Activated B cell treated with CpG ODN at 0.5 μM for 24 hours (primary cell): ENCODE measurements at regions not wholly inside any gene's neighbourhood (a gene's known extent, or its start where the extent isn't known, plus 50 kb on each side); places are given as distances from the start of the nearest gene placed in this dataset.
A peak's percentile ranks its signal among the peaks of the same experiment; 100 is the strongest.
"Not testable (repeated sequence)": the region's sequence is repeated elsewhere in the genome, so short reads cannot be mapped to it uniquely, and the experiment has no call there.

Experiments used
- ATAC-seq: fragments of 200-7000 bp; cut with Tn5 transposase; one replicate; pipeline ENCODE4 v1.10.0; 2021; ENCODE audit warnings: low read depth, mild to moderate bottlenecking, moderate library complexity
- CTCF ChIA-PET: fragments of 350-600 bp; sonication (Branson Sonifier 250); formaldehyde crosslinking; loops from one replicate; lab custom pipeline; 2021; ENCODE audit warnings: antibody characterized with exemption; lab: Charles Lee
- POLR2A ChIA-PET: fragments of 350-600 bp; sonication (Branson Sonifier 250); formaldehyde crosslinking; loops from one replicate; lab custom pipeline; 2021; ENCODE audit warnings: antibody characterized with exemption; lab: Charles Lee
- DNase-seq: peaks from one replicate; pipeline ENCODE4 v3.0.0; 2022
- H3K27ac Mint-ChIP-seq: one replicate; pipeline ENCODE4 v1.8.0; 2020; ENCODE audit warnings: mixed read lengths
- H3K27me3 Mint-ChIP-seq: one replicate; pipeline ENCODE4 v1.8.0; 2021; ENCODE audit warnings: mixed read lengths
- H3K36me3 Mint-ChIP-seq: one replicate; pipeline ENCODE4 v1.8.0; 2021; ENCODE audit warnings: low read depth, mixed read lengths
- H3K4me1 Mint-ChIP-seq: one replicate; pipeline ENCODE4 v1.8.0; 2021; ENCODE audit warnings: mixed read lengths
- H3K4me3 Mint-ChIP-seq: one replicate; pipeline ENCODE4 v1.8.0; 2020; ENCODE audit warnings: mild to moderate bottlenecking, mixed read lengths
- H3K9me3 Mint-ChIP-seq: one replicate; pipeline ENCODE4 v1.8.0; 2020; ENCODE audit warnings: mixed read lengths
- CTCF ChIP-seq: fragments of 200-600 bp; IDR thresholded peaks from one replicate; pipeline ENCODE4 v1.8.0; 2022; ENCODE audit warnings: antibody characterized with exemption, mild to moderate bottlenecking
- intact Hi-C: fragments of 100-400 bp; cut with micrococcal nuclease; formaldehyde crosslinking; loops from one replicate; pipeline ENCODE4 v1.15.1; 2024

- ChIA-PET CTCF (no interaction called here), POLR2A (no interaction called here)
- no peak overlapping the region for H3K27ac Mint-ChIP-seq
- ATAC-seq (no peak), DNase-seq (no peak)
- no peak overlapping the region for H3K4me3 Mint-ChIP-seq
- H3K36me3 Mint-ChIP-seq, result no peaks in the 10 kb centered on the region
- no peak for TF ChIP-seq CTCF
- H3K4me1 Mint-ChIP-seq, result no peaks in the 10 kb centered on the region
- no peaks in the 10 kb centered on the region for H3K9me3 Mint-ChIP-seq
- H3K27me3 Mint-ChIP-seq, result peaks cover 33% of the 10 kb centered on the region
- intact Hi-C loops, result no loop called here
Observed at GRCh38 chr7:112946350-112946749, 140.3 kb downstream of the GPR85 start.

- TF ChIP-seq CTCF, result no peak
- H3K27me3 Mint-ChIP-seq, result peaks cover 26% of the 10 kb centered on the region
- ChIA-PET CTCF (no interaction called here), POLR2A (no interaction called here)
- H3K36me3 Mint-ChIP-seq, result peaks cover 3% of the 10 kb centered on the region
- H3K4me1 Mint-ChIP-seq, result peaks cover 12% of the 10 kb centered on the region
- intact Hi-C loops, result no loop called here
- H3K4me3 Mint-ChIP-seq, result no peak overlapping the region
- no peak for DNase-seq
- H3K9me3 Mint-ChIP-seq, result no peaks in the 10 kb centered on the region
- ATAC-seq, result no peak
- no peak overlapping the region for H3K27ac Mint-ChIP-seq
Observed at GRCh38 chr7:112945046-112945445, 141.6 kb downstream of the GPR85 start.

- intact Hi-C loops, result no loop called here
- DNase-seq, result no peak
- Mint-ChIP-seq H3K9me3 (no peaks in the 10 kb centered on the region), H3K4me3 (no peak overlapping the region), H3K27me3 (peaks cover 15% of the 10 kb centered on the region), H3K4me1 (peaks cover 26% of the 10 kb centered on the region), H3K27ac (no peak overlapping the region), H3K36me3 (peaks cover 11% of the 10 kb centered on the region)
- POLR2A ChIA-PET, result no interaction called here
- TF ChIP-seq CTCF, result no peak
- CTCF ChIA-PET, result no interaction called here
- no peak for ATAC-seq
Observed at GRCh38 chr7:112942981-112943380, 143.6 kb downstream of the GPR85 start.

GRCh38 chr7:112942125-112942524 is 144.5 kb downstream of the GPR85 start:
- peaks cover 13% of the 10 kb centered on the region for H3K27me3 Mint-ChIP-seq

GRCh38 chr7:112940314-112940732 is 146.3 kb downstream of the GPR85 start:
- POLR2A ChIA-PET, result interaction anchor here (0.8 to 2.0 kb wide), 7 partner anchors 44 to 490 kb away, joined by 3 to 17 read pairs (median 4); partner anchors contain the start of genes IFRD1 and TMEM168
- ATAC-seq (no peak), DNase-seq (no peak)
- intact Hi-C loops, result loop anchor here (1.0 kb wide), 3 partner anchors 42 to 1379 kb away; partner anchors contain the start of gene SMIM30
- Mint-ChIP-seq H3K36me3 (peaks cover 16% of the 10 kb centered on the region), H3K27me3 (peaks cover 3% of the 10 kb centered on the region), H3K4me1 (peaks cover 45% of the 10 kb centered on the region), H3K27ac (peak overlapping the region; percentile 97), H3K9me3 (no peaks in the 10 kb centered on the region), H3K4me3 (peak overlapping the region; percentile 99)
- CTCF ChIA-PET, result no interaction called here
- TF ChIP-seq CTCF, result no peak

More at GRCh38 chr7:112942125-112942524, 144.5 kb downstream of the GPR85 start:
- CTCF ChIA-PET, H3K27ac Mint-ChIP-seq, intact Hi-C loops, ATAC-seq, H3K4me3 Mint-ChIP-seq, POLR2A ChIA-PET, H3K9me3 Mint-ChIP-seq, DNase-seq: not testable (repeated sequence)
- peaks cover 11% of the 10 kb centered on the region for H3K36me3 Mint-ChIP-seq
- H3K4me1 Mint-ChIP-seq, result peaks cover 33% of the 10 kb centered on the region
